SK-N-SH (cell line): ENCODE measurements at regions not wholly inside any gene's neighbourhood (a gene's known extent, or its start where the extent isn't known, plus 50 kb on each side); places are given as distances from the start of the nearest gene placed in this dataset.

Source experiments
- CTCF ChIP-seq: fragments of 200-600 bp; sonication (generic); IDR thresholded peaks from 2 replicates; pipeline ENCODE4 v1.6.1; 2017; ENCODE audit warnings: antibody characterized with exemption, mild to moderate bottlenecking, moderate library complexity
- FOXM1 ChIP-seq: IDR thresholded peaks from 2 replicates; pipeline ENCODE4 v1.4.0; 2012; ENCODE audit warnings: low read depth, mild to moderate bottlenecking

GRCh38 chr2:4091869-4092268, 388.5 kb downstream of the DCDC2C start:
- TF ChIP-seq FOXM1 = no peak
- TF ChIP-seq CTCF = no peak
